Gastroesophageal sphincter (tissue), 4 donors: ENCODE measurements at regions not wholly inside any gene's neighbourhood (a gene's known extent, or its start where the extent isn't known, plus 50 kb on each side); places are given as distances from the start of the nearest gene placed in this dataset.

Source experiments
- ATAC-seq: fragments of 150-250 bp; one replicate; pipeline ENCODE4 v1.9.1; 2016; ENCODE audit warnings: mild to moderate bottlenecking, moderate library complexity
- H3K27ac ChIP-seq, 4 donors: fragments of 200-600 bp; sonication (generic) in 3 of 4; 1 replicate in 3 of 4; 2 replicates in 1 of 4; pipeline ENCODE4 v1.5.1; 2016 to 2019
- H3K27me3 ChIP-seq: fragments of 200-600 bp; sonication (generic); one replicate; pipeline ENCODE4 v1.5.1; 2019
- H3K36me3 ChIP-seq, 2 donors: fragments of 200-600 bp; sonication (generic); one replicate each; pipeline ENCODE4 v1.5.1; 2019; ENCODE audit warnings: control low read depth in 1 of 2
- H3K4me1 ChIP-seq, 3 donors: fragments of 200-600 bp; sonication (generic); 1 replicate in 2 of 3; 2 replicates in 1 of 3; pipeline ENCODE4 v1.5.1; 2016 to 2019; ENCODE audit warnings: control low read depth in 2 of 3
- H3K4me3 ChIP-seq, 2 donors: fragments of 200-600 bp; sonication (generic); one replicate each; pipeline ENCODE4 v1.5.1; 2019; ENCODE audit warnings: mild to moderate bottlenecking in 1 of 2, moderate library complexity in 1 of 2
- H3K9me3 ChIP-seq, 3 donors: fragments of 200-600 bp; sonication (generic); one replicate each; pipeline ENCODE4 v1.5.1; 2017 to 2019; ENCODE audit warnings: control low read depth in 2 of 3
- CTCF ChIP-seq, 4 experiments: fragments of 200-600 bp in 2 of 4; fragments of 450-650 bp in 2 of 4; sonication (generic) in 1 of 4; IDR thresholded peaks; one replicate each; pipeline ENCODE4 v1.5.1; 2017 to 2019; ENCODE audit warnings: antibody characterized with exemption in 4 of 4, mild to moderate bottlenecking in 2 of 4, moderate library complexity in 2 of 4
- EP300 ChIP-seq: sonication (generic); formaldehyde crosslinking; IDR thresholded peaks from one replicate; pipeline ENCODE4 v1.6.1; 2017; ENCODE audit warnings: antibody characterized with exemption, mild to moderate bottlenecking
- POLR2A ChIP-seq, 2 donors: fragments of 450-650 bp; IDR thresholded peaks; one replicate each; pipeline ENCODE4 v1.6.1; 2017; ENCODE audit warnings: antibody characterized with exemption in 2 of 2, mild to moderate bottlenecking in 2 of 2, moderate library complexity in 1 of 2
- POLR2AphosphoS5 ChIP-seq: sonication (generic); formaldehyde crosslinking; IDR thresholded peaks from one replicate; pipeline ENCODE4 v1.6.1; 2017; ENCODE audit warnings: antibody characterized with exemption
- WGBS, 2 donors: methylation state at CpG; one replicate each; pipeline ENCODE4 v1.1.5; 2018; ENCODE audit warnings: low coverage in 1 of 2; 5-methylcytosine and 5-hydroxymethylcytosine counted together

DNA sequence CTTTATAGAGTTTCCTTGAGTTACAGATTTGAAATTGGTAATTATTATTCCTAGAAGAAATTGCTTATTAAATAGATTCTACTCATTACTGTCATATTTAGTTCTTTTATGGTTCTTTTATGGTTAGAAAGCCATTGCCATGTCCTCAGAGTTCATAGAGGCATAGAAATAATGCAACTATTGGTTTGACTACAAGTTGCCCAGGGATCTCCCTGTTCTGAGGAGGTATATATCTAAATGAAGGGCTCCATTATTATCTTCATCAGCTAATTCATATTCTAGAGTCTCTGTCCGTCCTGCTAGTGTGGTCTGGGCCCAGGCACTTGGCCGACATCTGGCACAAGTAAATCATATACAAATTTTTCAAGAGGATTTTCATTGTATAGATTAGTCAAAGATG is 535.7 kb downstream of the PPP4R3C start:
- no peak for TF ChIP-seq EP300
- Histone ChIP-seq H3K27ac (no peak overlapping the region), H3K4me1 (no peaks in the 10 kb centered on the region), H3K9me3 (no peaks in the 10 kb centered on the region), H3K4me3 (no peak overlapping the region), H3K36me3 (no peaks in the 10 kb centered on the region), H3K27me3 (no peaks in the 10 kb centered on the region)
- ATAC-seq = no peak
- WGBS, 2 donors = 17 to 20% methylated on average over 1 to 2 of the region's 2 CpGs

- no peak for TF ChIP-seq EP300
- no peak for TF ChIP-seq POLR2AphosphoS5
- no peak for TF ChIP-seq POLR2A (IDR thresholded peaks at IDR 0.05)
- no peak for TF ChIP-seq CTCF (IDR thresholded peaks at IDR 0.05)
- Histone ChIP-seq H3K27ac (no peak overlapping the region), H3K9me3 (no peaks in the 10 kb centered on the region), H3K27me3 (no peaks in the 10 kb centered on the region), H3K36me3 (no peaks in the 10 kb centered on the region), H3K4me3 (no peak overlapping the region), H3K4me1 (no peaks in the 10 kb centered on the region)
- no peak for ATAC-seq
Observed at GRCh38 chrX:26925088-26925487, 538.1 kb downstream of the PPP4R3C start.

GRCh38 chrX:26922278-26922677 is 540.9 kb downstream of the PPP4R3C start:
- H3K4me1 ChIP-seq = no peaks in the 10 kb centered on the region
- TF ChIP-seq POLR2A (IDR thresholded peaks at IDR 0.05) (no peak), POLR2AphosphoS5 (no peak), EP300 (no peak), CTCF (IDR thresholded peaks at IDR 0.05) (no peak)
- 45 to 50% methylated on average over 2 of the region's 3 CpGs for WGBS, 2 donors
- no peaks in the 10 kb centered on the region for H3K27me3 ChIP-seq
- no peak overlapping the region for H3K4me3 ChIP-seq
- H3K9me3 ChIP-seq = no peaks in the 10 kb centered on the region
- no peaks in the 10 kb centered on the region for H3K36me3 ChIP-seq
- H3K27ac ChIP-seq = no peak overlapping the region
- no peak for ATAC-seq

GRCh38 chrX:26918631-26919030 is 544.5 kb downstream of the PPP4R3C start:
- 18 to 60% methylated on average over 2 to 4 of the region's 4 CpGs for WGBS, 2 donors
- H3K4me3 ChIP-seq = no peak overlapping the region

GRCh38 chrX:26916991-26917390 is 546.1 kb downstream of the PPP4R3C start:
- no peaks in the 10 kb centered on the region for H3K27me3 ChIP-seq
- no peaks in the 10 kb centered on the region for H3K9me3 ChIP-seq
- TF ChIP-seq EP300 (no peak), POLR2A (IDR thresholded peaks at IDR 0.05) (no peak), POLR2AphosphoS5 (no peak), CTCF (IDR thresholded peaks at IDR 0.05) (no peak)
- no peaks in the 10 kb centered on the region for H3K4me1 ChIP-seq
- WGBS, 2 donors = 63 to 67% methylated on average over 1 to 5 of the region's 5 CpGs
- no peak for ATAC-seq
- H3K36me3 ChIP-seq = no peaks in the 10 kb centered on the region
- H3K27ac ChIP-seq = no peak overlapping the region
- no peak overlapping the region for H3K4me3 ChIP-seq

More at GRCh38 chrX:26918631-26919030, 544.5 kb downstream of the PPP4R3C start:
- Histone ChIP-seq H3K27me3 (no peaks in the 10 kb centered on the region), H3K4me1 (no peaks in the 10 kb centered on the region), H3K36me3 (no peaks in the 10 kb centered on the region), H3K9me3 (no peaks in the 10 kb centered on the region), H3K27ac (no peak overlapping the region)
- no peak for ATAC-seq
- TF ChIP-seq POLR2AphosphoS5 (no peak), POLR2A (IDR thresholded peaks at IDR 0.05) (no peak), CTCF (IDR thresholded peaks at IDR 0.05) (no peak), EP300 (no peak)

- no peak overlapping the region for H3K27ac ChIP-seq
- H3K36me3 ChIP-seq = no peaks in the 10 kb centered on the region
- H3K9me3 ChIP-seq = no peaks in the 10 kb centered on the region
- H3K4me3 ChIP-seq = no peak overlapping the region
- H3K4me1 ChIP-seq = no peaks in the 10 kb centered on the region
- WGBS, 2 donors = 55 to 56% methylated on average over 2 of the region's 2 CpGs
- TF ChIP-seq POLR2AphosphoS5 (no peak), EP300 (no peak), CTCF (IDR thresholded peaks at IDR 0.05) (no peak), POLR2A (IDR thresholded peaks at IDR 0.05) (no peak)
- H3K27me3 ChIP-seq = no peaks in the 10 kb centered on the region
- ATAC-seq = no peak
Observed at GRCh38 chrX:26915064-26915463, 548.1 kb downstream of the PPP4R3C start.
